HUDEP-2 (cell line): ENCODE measurements at regions not wholly inside any gene's neighbourhood (a gene's known extent, or its start where the extent isn't known, plus 50 kb on each side); places are given as distances from the start of the nearest gene placed in this dataset.
"Not testable (repeated sequence)": the region's sequence is repeated elsewhere in the genome, so short reads cannot be mapped to it uniquely, and the experiment has no call there.

Experiments
- DNase-seq, 76 experiments: peaks; one replicate each; lab custom pipeline; 2025; ENCODE audit not compliant: unreplicated experiment in 76 of 76; lab: John Stamatoyannopoulos, UW

GRCh38 chr10:4191354-4191753 is 406.3 kb upstream of the KLF6 start:
- DNase-seq = no peak

GRCh38 chr10:4190876-4191275 is 405.9 kb upstream of the KLF6 start:
- no peak for DNase-seq

- DNase-seq = no peak
Measured at GRCh38 chr10:4189281-4189680, 404.3 kb upstream of the KLF6 start.

- no peak for DNase-seq
Measured at GRCh38 chr10:4188406-4188805, 403.4 kb upstream of the KLF6 start.

GRCh38 chr10:4186849-4187540 is 402.0 kb upstream of the KLF6 start:
- DNase-seq = no peak

- no peak for DNase-seq
Measured at GRCh38 chr10:4183761-4184261, 398.8 kb upstream of the KLF6 start.

GRCh38 chr10:4181621-4182049 is 396.6 kb upstream of the KLF6 start:
- DNase-seq = no peak

GRCh38 chr10:4181081-4181480 is 396.1 kb upstream of the KLF6 start:
- DNase-seq = no peak

- DNase-seq = no peak
Measured at GRCh38 chr10:4177791-4178190, 392.8 kb upstream of the KLF6 start.

- no peak for DNase-seq
Measured at GRCh38 chr10:4176500-4177281, 391.7 kb upstream of the KLF6 start.

GRCh38 chr10:4174197-4174596 is 389.2 kb upstream of the KLF6 start:
- DNase-seq = no peak

- no peak for DNase-seq
Measured at GRCh38 chr10:4170633-4171314, 385.8 kb upstream of the KLF6 start.

- no peak for DNase-seq
Measured at GRCh38 chr10:4170181-4170580, 385.2 kb upstream of the KLF6 start.

GRCh38 chr10:4169448-4169847 is 384.4 kb upstream of the KLF6 start:
- no peak for DNase-seq

- DNase-seq = no peak
Measured at GRCh38 chr10:4167216-4167615, 382.2 kb upstream of the KLF6 start.

- no peak for DNase-seq
Measured at GRCh38 chr10:4162571-4163286, 377.7 kb upstream of the KLF6 start.

- no peak for DNase-seq
Measured at GRCh38 chr10:4159173-4159572, 374.2 kb upstream of the KLF6 start.

GRCh38 chr10:4154191-4154715 is 369.2 kb upstream of the KLF6 start:
- no peak for DNase-seq

- no peak for DNase-seq
Measured at GRCh38 chr10:4151466-4151865, 366.5 kb upstream of the KLF6 start.

GRCh38 chr10:4150676-4151075 is 365.7 kb upstream of the KLF6 start:
- no peak for DNase-seq

GRCh38 chr10:4149460-4149859 is 364.5 kb upstream of the KLF6 start:
- not testable (repeated sequence) for DNase-seq
